ENCODE measurements at regions not wholly inside any gene's neighbourhood (a gene's known extent, or its start where the extent isn't known, plus 50 kb on each side); places are given as distances from the start of the nearest gene placed in this dataset.
"Not testable (repeated sequence)": the region's sequence is repeated elsewhere in the genome, so short reads cannot be mapped to it uniquely, and the experiment has no call there.

DNA sequence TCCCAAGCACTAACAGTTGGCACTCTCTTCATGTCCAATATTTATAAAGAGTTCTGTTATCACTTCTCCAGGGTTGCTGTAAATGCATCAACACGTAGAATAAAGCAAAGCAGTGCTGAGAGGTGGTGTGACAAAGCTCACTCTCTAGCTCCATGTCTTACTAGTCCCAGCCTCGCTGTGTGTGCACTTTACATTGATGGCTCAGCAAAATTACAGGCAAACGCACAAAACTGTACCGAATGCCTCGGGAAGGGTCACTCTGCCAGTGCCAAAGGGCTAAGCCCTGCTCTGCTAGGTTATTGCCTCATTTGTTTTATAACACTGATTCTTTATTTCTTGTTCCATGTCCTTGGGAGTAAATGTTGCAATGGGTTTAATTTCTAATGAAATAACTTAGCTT lies 1005.9 kb upstream of the WWC1 start:
- no peak for DNase-seq (ENCODE audit: low spot score)

DNA sequence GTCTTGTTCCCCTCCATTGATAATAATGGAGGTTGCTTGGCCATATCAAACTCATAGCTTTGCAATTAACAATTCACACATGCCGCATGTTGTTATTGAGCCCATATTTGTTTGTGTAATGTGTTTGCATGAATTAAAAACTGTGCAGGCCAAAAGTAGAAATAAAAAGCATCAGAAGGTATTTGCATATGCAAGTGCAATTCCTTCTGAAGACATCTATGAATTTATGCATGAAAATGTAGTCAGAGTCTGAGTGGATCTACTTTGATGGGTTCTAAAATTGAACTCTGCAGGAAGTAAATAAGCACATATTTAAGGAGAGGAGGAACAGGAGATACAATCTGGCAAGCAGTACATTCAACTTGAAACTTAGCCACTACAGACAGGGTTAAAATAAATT lies 1004.6 kb upstream of the WWC1 start:
- no peak for DNase-seq (ENCODE audit: low spot score)

DNA sequence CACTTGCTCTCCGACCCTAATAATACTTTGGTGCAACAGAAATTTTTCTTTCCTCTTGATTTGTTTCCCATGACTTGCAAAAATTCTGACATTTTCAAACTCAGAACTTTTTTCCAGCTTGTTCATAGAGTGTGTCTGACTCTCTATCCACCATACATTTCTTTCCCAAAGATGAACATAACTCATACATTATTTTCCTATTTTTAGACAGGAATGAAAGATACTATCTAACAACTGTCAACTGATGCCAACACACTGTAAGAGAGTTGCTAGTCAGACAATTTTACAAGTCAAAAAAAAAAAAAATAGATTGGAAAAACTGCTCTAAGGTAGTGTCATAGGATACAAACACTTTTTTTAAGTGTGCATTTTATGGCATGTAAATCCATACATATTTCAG lies 1001.0 kb upstream of the WWC1 start:
- no peak for DNase-seq (ENCODE audit: low spot score)

- DNase-seq (ENCODE audit: low spot score): no peak
Observed at GRCh38 chr5:167294882-167295680, 996.4 kb upstream of the WWC1 start.

DNA sequence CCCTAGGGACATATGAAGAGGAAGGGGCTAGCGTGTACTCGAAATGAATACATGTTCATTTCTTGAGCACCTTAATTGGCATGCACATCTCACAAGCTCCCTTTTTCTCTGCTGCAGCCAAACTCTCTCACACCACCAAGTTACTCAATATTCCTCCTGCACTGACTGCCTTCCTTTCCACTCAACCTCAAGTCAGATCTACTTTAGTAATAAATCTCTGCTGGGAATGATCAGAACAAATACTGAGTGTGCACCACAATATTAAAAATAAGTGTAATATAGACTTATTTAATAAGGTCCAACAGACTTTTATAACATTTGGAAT lies 995.8 kb upstream of the WWC1 start:
- DNase-seq (ENCODE audit: low spot score): no peak

DNA sequence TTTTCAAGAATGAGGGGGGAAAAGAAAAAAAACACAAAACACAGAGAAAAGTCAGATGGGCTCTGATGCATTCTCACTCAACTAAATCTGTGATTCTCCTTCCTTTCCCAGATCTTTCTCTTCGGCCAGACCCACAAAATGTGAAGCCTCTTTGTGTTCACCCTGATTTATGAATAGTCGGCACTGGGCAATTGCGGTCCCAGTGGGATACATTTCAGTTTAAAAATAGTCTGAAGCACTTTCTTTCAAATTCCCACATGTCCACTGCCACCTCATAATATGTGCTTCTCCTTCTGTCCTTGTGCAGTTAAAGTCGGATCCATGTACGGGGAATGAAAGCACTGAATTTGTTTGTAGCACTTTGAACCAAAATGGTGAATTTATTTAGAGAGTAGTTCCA lies 995.4 kb upstream of the WWC1 start:
- DNase-seq (ENCODE audit: low spot score): no peak

- no peak for DNase-seq (ENCODE audit: low spot score)
Observed at GRCh38 chr5:167296661-167297060, 994.8 kb upstream of the WWC1 start.

GRCh38 chr5:167299861-167300260 lies 991.6 kb upstream of the WWC1 start:
- DNase-seq (ENCODE audit: low spot score): not testable (repeated sequence)

DNA sequence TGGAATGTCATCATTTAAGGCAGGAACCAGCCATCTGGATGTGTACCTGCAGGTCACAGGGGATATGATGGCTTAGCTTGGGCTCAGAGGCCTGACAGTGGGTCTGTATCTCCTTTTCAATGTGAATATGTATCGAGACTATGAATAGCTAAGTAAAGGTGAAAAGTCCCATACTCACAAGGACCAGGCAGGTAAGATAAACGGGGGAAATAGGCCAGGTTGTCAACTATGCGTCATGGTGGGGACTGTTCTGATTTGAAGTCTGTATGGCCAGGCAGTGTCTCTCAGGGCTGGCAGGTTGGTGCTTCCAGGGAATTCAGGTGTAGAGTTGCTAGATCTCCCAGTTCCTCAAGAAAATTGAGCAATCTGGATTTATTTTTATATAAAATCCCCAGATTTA lies 987.9 kb upstream of the WWC1 start:
- DNase-seq (ENCODE audit: low spot score): no peak

GRCh38 chr5:167304834-167305469 lies 986.5 kb upstream of the WWC1 start:
- no peak for DNase-seq (ENCODE audit: low spot score)

DNA sequence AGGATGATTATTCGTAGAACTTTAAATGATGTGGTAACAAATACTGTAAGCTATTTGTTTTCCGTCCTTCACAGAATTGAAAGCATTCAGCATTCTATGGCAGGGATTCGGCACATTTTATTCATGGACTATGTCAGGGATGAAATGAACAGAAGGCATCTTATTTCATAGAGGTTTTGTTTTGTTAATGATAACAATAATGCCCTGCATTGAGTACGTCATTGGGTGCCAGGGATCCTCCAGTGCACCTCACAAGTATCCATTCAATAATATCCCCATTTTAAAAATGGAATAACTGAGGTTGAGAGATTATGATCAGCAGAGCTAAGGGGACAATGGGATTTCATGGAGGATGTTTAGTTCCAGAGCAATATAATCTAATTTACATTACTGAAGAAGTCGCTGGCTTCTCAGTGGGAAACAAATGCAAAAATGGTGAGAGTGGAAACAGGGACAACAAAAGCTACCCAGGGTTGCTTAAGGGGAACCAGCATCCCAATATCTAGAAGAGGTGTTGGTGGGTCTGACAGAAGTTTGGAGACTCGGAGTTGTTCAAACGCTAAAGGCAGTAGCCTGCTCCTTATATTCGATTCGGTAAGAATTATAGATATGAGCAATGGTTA lies 985.7 kb upstream of the WWC1 start:
- DNase-seq (ENCODE audit: low spot score): no peak

- DNase-seq (ENCODE audit: low spot score): no peak
Observed at GRCh38 chr5:167307042-167307441, 984.4 kb upstream of the WWC1 start.

DNA sequence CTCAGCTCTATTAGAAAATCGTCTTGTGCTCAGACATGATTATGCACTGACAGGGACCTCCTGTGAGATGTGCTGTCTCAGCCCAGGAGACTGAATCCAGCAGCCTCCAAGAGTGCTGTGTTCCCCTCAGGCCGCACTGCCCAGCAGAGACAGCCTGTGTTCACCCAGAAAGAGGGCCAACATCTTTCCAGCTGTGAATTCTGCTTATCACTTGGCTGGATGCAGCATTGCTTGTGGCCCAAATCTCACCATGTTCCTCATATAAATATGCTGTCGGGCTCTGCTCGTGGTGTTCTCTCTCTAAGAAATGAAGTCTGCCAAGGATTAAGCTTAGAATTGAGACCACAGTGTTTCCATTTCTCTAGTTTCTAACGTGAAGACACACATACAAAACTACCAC lies 983.0 kb upstream of the WWC1 start:
- DNase-seq (ENCODE audit: low spot score): no peak

- DNase-seq (ENCODE audit: low spot score): no peak
Observed at GRCh38 chr5:167309941-167310517, 981.4 kb upstream of the WWC1 start.

DNA sequence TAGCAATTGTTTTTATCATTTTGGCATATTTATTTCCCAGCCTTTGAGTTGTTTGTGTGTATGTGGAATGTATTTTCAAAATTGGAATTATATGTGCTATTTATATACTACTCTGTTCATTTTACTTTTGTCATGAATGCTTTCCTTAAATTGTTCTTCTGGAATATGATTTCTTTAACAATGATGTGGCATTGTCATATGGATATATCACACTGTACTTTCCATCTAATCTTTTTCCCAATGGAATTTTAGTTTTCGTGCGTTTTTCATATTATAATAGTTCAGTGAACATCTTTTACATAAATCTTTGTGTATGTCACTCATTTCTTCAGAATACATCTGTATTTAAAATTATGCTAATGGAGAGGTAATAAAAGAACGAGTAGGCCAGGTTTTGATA lies 980.1 kb upstream of the WWC1 start:
- no peak for DNase-seq (ENCODE audit: low spot score)

GRCh38 chr5:167312225-167312624 lies 979.2 kb upstream of the WWC1 start:
- no peak for DNase-seq (ENCODE audit: low spot score)

- DNase-seq (ENCODE audit: low spot score): no peak
Observed at GRCh38 chr5:167315762-167316161, 975.7 kb upstream of the WWC1 start.

GRCh38 chr5:167317884-167318283 lies 973.6 kb upstream of the WWC1 start:
- DNase-seq (ENCODE audit: low spot score): no peak

GRCh38 chr5:167319243-167319642 lies 972.2 kb upstream of the WWC1 start:
- no peak for DNase-seq (ENCODE audit: low spot score)

GRCh38 chr5:167320019-167320418 lies 971.4 kb upstream of the WWC1 start:
- DNase-seq (ENCODE audit: low spot score): no peak

- no peak for DNase-seq (ENCODE audit: low spot score)
Observed at GRCh38 chr5:167332309-167332708, 959.1 kb upstream of the WWC1 start.

DNA sequence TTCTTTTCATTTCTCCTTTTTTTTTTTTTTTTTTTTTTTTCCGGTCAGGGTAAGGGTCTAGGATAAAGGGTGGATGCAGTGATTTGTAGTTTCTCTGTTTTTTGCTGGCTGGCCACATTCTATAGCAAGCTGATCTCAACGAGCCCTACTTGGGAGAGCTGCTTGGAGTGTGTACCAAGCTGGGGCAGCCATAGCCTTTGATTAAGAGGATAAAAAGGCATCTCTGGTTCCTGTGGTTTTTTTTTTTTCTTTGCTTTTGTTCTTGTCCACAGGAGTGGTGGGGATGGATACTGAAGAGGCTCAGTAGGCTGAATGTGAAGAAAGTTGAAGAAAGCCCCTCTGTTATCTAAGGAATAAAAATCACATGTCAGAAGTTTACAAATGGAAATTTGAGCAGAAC lies 955.3 kb upstream of the WWC1 start:
- DNase-seq (ENCODE audit: low spot score): no peak

- DNase-seq (ENCODE audit: low spot score): no peak
Observed at GRCh38 chr5:167339205-167339604, 952.2 kb upstream of the WWC1 start.

Measured in CD4-positive, alpha-beta T cell treated with Interleukin-2 at 100 ng/mL for 4 hours (primary cell).